Right lobe of liver (tissue), 4 donors: ENCODE measurements at regions not wholly inside any gene's neighbourhood (a gene's known extent, or its start where the extent isn't known, plus 50 kb on each side); places are given as distances from the start of the nearest gene placed in this dataset.

Experiments
- CTCF ChIP-seq, 4 donors: fragments of 200-600 bp in 3 of 4; fragments of 450-650 bp in 1 of 4; IDR thresholded peaks; one replicate each; pipeline versions ENCODE4 v1.5.1 to v1.8.0; 2016 to 2022; ENCODE audit warnings: antibody characterized with exemption in 4 of 4, mild to moderate bottlenecking in 2 of 4
- POLR2A ChIP-seq: fragments of 450-650 bp; IDR thresholded peaks from one replicate; pipeline ENCODE4 v1.6.1; 2017; ENCODE audit warnings: antibody characterized with exemption, mild to moderate bottlenecking
- donor health status: DM: no; HTN: no; CAD: no.
- donor health status: DM: no; HTN: no; CAD: no.
- donor health status: DM: no; HTN: yes; CAD: no.

GRCh38 chr15:66907826-66908743, 157.3 kb upstream of the SMAD3 start:
- TF ChIP-seq CTCF (IDR thresholded peaks at IDR 0.05) = no peak
- TF ChIP-seq POLR2A = no peak
